Keratinocyte (primary cell): ENCODE measurements at regions not wholly inside any gene's neighbourhood (a gene's known extent, or its start where the extent isn't known, plus 50 kb on each side); places are given as distances from the start of the nearest gene placed in this dataset.
"Not testable (repeated sequence)": the region's sequence is repeated elsewhere in the genome, so short reads cannot be mapped to it uniquely, and the experiment has no call there.

ENCODE experiments used
- EZH2 ChIP-seq: IDR thresholded peaks from one replicate; pipeline ENCODE4 v1.6.1; 2012; ENCODE audit warnings: inconsistent platforms, mild to moderate bottlenecking, low read length, moderate library complexity
- TF ChIP-seq, protein P1 (sequence below), 3 experiments: IDR thresholded peaks in 1 of 3; conservative IDR thresholded peaks in 1 of 3; optimal IDR thresholded peaks in 1 of 3; 2 replicates in 2 of 3; 3 replicates in 1 of 3; pipeline versions ENCODE3 to v1.5.1; 2011; ENCODE audit warnings: low read length in 3 of 3, mild to moderate bottlenecking in 3 of 3, moderate library complexity in 2 of 3, control low read depth in 1 of 3, inconsistent platforms in 1 of 3; ENCODE audit not compliant: insufficient read depth in 2 of 3; ENCODE audit errors: extremely low read depth in 1 of 3

DNA sequence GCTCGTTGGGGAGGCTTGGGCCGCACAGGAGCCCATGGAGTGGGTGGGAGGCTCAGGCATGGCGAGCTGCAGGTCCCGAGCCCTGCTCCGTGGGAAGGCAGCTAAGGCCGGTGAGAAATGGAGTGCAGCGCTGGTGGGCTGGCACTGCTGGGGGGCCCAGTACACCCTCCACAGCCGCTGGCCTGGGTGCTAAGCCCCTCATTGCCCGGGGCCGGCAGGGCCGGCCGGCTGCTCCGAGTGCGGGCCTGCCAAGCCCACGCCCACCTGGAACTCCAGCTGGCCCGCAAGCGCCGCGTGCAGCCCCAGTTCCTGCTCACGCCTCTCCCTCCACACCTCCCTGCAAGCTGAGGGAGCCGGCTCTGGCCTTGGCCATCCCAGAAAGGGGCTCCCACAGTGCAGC is 573.3 kb downstream of the KIF4B start:
- TF ChIP-seq, protein P1, sequence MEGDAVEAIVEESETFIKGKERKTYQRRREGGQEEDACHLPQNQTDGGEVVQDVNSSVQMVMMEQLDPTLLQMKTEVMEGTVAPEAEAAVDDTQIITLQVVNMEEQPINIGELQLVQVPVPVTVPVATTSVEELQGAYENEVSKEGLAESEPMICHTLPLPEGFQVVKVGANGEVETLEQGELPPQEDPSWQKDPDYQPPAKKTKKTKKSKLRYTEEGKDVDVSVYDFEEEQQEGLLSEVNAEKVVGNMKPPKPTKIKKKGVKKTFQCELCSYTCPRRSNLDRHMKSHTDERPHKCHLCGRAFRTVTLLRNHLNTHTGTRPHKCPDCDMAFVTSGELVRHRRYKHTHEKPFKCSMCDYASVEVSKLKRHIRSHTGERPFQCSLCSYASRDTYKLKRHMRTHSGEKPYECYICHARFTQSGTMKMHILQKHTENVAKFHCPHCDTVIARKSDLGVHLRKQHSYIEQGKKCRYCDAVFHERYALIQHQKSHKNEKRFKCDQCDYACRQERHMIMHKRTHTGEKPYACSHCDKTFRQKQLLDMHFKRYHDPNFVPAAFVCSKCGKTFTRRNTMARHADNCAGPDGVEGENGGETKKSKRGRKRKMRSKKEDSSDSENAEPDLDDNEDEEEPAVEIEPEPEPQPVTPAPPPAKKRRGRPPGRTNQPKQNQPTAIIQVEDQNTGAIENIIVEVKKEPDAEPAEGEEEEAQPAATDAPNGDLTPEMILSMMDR (optimal IDR thresholded peaks at IDR 0.05 in 1 of 3, IDR thresholded peaks at IDR 0.05 in 1 of 3, conservative IDR thresholded peaks at IDR 0.05 in 1 of 3; ENCODE audit: extremely low read depth in 1 of 3, insufficient read depth in 2 of 3, low read length in 3 of 3): not testable (repeated sequence)
- not testable (repeated sequence) for TF ChIP-seq EZH2
